ENCODE measurements at regions not wholly inside any gene's neighbourhood (a gene's known extent, or its start where the extent isn't known, plus 50 kb on each side); places are given as distances from the start of the nearest gene placed in this dataset.

DNA sequence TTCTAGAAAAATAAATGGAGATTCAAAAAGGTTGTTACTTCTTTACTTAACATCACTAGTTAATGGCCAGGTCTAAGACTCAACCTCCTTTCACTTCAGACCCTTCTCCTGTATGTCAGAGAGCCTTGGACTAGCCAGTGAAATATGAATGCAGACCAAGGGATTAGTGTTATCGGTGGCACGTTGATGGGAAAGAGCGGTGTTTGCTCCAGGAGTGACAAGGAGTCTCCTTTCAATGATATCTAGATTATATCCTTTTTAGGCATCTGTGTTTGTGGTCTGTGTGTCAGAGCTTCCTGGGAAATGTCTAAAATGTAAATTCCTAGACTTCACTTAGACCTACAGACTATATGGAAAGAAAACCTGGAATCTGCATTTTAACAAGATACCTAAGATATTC lies 658.0 kb upstream of the KCNMB2 start:
- TF ChIP-seq POLR2A (IDR thresholded peaks at IDR 0.05), result no peak
- TF ChIP-seq, protein P1, sequence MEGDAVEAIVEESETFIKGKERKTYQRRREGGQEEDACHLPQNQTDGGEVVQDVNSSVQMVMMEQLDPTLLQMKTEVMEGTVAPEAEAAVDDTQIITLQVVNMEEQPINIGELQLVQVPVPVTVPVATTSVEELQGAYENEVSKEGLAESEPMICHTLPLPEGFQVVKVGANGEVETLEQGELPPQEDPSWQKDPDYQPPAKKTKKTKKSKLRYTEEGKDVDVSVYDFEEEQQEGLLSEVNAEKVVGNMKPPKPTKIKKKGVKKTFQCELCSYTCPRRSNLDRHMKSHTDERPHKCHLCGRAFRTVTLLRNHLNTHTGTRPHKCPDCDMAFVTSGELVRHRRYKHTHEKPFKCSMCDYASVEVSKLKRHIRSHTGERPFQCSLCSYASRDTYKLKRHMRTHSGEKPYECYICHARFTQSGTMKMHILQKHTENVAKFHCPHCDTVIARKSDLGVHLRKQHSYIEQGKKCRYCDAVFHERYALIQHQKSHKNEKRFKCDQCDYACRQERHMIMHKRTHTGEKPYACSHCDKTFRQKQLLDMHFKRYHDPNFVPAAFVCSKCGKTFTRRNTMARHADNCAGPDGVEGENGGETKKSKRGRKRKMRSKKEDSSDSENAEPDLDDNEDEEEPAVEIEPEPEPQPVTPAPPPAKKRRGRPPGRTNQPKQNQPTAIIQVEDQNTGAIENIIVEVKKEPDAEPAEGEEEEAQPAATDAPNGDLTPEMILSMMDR (IDR thresholded peaks at IDR 0.05 in 8 of 11, conservative IDR thresholded peaks at IDR 0.05 in 3 of 11), result no peak

All from spleen (tissue), 7 donors.